Hepatocyte (in vitro differentiated cells): ENCODE measurements at regions not wholly inside any gene's neighbourhood (a gene's known extent, or its start where the extent isn't known, plus 50 kb on each side); places are given as distances from the start of the nearest gene placed in this dataset.

Source experiments
- CTCF ChIP-seq: fragments of 200-600 bp; sonication (generic); IDR thresholded peaks from 2 replicates; pipeline ENCODE4 v1.5.1; 2016; ENCODE audit warnings: antibody characterized with exemption, mild to moderate bottlenecking; ENCODE audit not compliant: poor library complexity
- EZH2 ChIP-seq: fragments of 200-600 bp; sonication (generic); IDR thresholded peaks from 2 replicates; pipeline ENCODE4 v1.6.1; 2016; ENCODE audit warnings: antibody characterized with exemption, mild to moderate bottlenecking, borderline replicate concordance
- EZH2phosphoT487 ChIP-seq: fragments of 200-600 bp; sonication (generic); IDR thresholded peaks from one replicate; pipeline ENCODE4 v1.6.1; 2018; ENCODE audit warnings: antibody characterized with exemption, mild to moderate bottlenecking, low read depth, moderate library complexity; ENCODE audit not compliant: unreplicated experiment, severe bottlenecking

DNA sequence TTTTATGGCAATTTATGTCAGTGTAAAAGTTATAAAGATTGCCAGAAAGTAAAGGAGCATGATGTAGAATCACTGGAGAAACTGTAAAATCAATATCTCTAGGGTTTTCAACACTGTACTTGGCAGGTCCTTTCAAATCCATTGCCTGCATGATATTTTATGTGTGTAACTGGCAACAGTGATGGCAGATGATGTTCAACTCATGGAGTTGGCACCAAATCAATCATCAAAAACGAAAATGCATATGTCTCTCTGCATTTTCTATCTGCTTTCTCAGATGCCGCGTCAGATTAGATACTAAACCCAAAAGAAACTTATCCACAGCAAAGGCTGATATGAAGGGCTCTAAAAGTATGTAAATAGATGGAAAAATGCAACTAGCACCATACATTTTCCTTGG lies 1395.5 kb upstream of the PIK3C3 start:
- TF ChIP-seq EZH2 (no peak), CTCF (no peak), EZH2phosphoT487 (no peak)
